HG03460 (cell line): ENCODE measurements at regions not wholly inside any gene's neighbourhood (a gene's known extent, or its start where the extent isn't known, plus 50 kb on each side); places are given as distances from the start of the nearest gene placed in this dataset.
A peak's percentile ranks its signal among the peaks of the same experiment; 100 is the strongest.

Source experiments
- ATAC-seq: cut with Tn5 transposase; IDR thresholded peaks from one replicate; pipeline ENCODE4 v1.9.1; 2021; ENCODE audit not compliant: unreplicated experiment

- no peak for ATAC-seq
Measured at GRCh38 chr1:105997516-105997915, 1059.0 kb upstream of the PRMT6 start.

- no peak for ATAC-seq
Measured at GRCh38 chr1:106022312-106022902, 1034.1 kb upstream of the PRMT6 start.

GRCh38 chr1:106027871-106028270, 1028.6 kb upstream of the PRMT6 start:
- ATAC-seq: no peak

GRCh38 chr1:106037526-106037925, 1018.9 kb upstream of the PRMT6 start:
- no peak for ATAC-seq

GRCh38 chr1:106038260-106038659, 1018.2 kb upstream of the PRMT6 start:
- no peak for ATAC-seq

GRCh38 chr1:106043971-106044370, 1012.5 kb upstream of the PRMT6 start:
- ATAC-seq: no peak

- no peak for ATAC-seq
Measured at GRCh38 chr1:106047210-106047609, 1009.3 kb upstream of the PRMT6 start.

- no peak for ATAC-seq
Measured at GRCh38 chr1:106049595-106049994, 1006.9 kb upstream of the PRMT6 start.

- no peak for ATAC-seq
Measured at GRCh38 chr1:106055855-106056254, 1000.6 kb upstream of the PRMT6 start.

GRCh38 chr1:106061586-106062495, 994.6 kb upstream of the PRMT6 start:
- no peak for ATAC-seq

- no peak for ATAC-seq
Measured at GRCh38 chr1:106063510-106063909, 993.0 kb upstream of the PRMT6 start.

- peak; percentile 71 for ATAC-seq
Measured at GRCh38 chr1:106072909-106073600, 983.4 kb upstream of the PRMT6 start.

- no peak for ATAC-seq
Measured at GRCh38 chr1:106080608-106081325, 975.7 kb upstream of the PRMT6 start.

GRCh38 chr1:106111044-106111443, 945.4 kb upstream of the PRMT6 start:
- ATAC-seq: no peak

- ATAC-seq: no peak
Measured at GRCh38 chr1:106113851-106114250, 942.6 kb upstream of the PRMT6 start.

- ATAC-seq: no peak
Measured at GRCh38 chr1:106120789-106121188, 935.7 kb upstream of the PRMT6 start.

GRCh38 chr1:106121728-106122127, 934.7 kb upstream of the PRMT6 start:
- ATAC-seq: no peak

GRCh38 chr1:106134561-106134960, 921.9 kb upstream of the PRMT6 start:
- no peak for ATAC-seq

GRCh38 chr1:106173101-106173500, 883.4 kb upstream of the PRMT6 start:
- ATAC-seq: no peak

GRCh38 chr1:106178791-106179190, 877.7 kb upstream of the PRMT6 start:
- no peak for ATAC-seq

- no peak for ATAC-seq
Measured at GRCh38 chr1:106181866-106182265, 874.6 kb upstream of the PRMT6 start.
